GM12878 (cell line): ENCODE measurements at regions not wholly inside any gene's neighbourhood (a gene's known extent, or its start where the extent isn't known, plus 50 kb on each side); places are given as distances from the start of the nearest gene placed in this dataset.

Experiments
- ATAC-seq: fragments of 200-7000 bp; cut with Tn5 transposase; 3 replicates; pipeline ENCODE4 v1.9.1; 2020; ENCODE audit warnings: mild to moderate bottlenecking, moderate library complexity
- BruUV-seq: library from RNA; stranded (reverse); fragments of 400-500 nt; replicated peaks from 2 replicates; lab custom pipeline; 2021; lab: Mats Ljungman, UMichigan
- CTCF ChIA-PET: fragments of 300-600 bp; sonication (Branson Sonifier 250); formaldehyde crosslinking; extraction: SDS; loops from one replicate; lab custom pipeline; 2021; ENCODE audit warnings: inconsistent platforms; lab: Yijun Ruan, JAX
- POLR2A ChIA-PET: fragments of 350-600 bp; formaldehyde crosslinking; extraction: SDS; loops from one replicate; lab custom pipeline; 2021; ENCODE audit warnings: inconsistent platforms; lab: Charles Lee
- RAD21 ChIA-PET: fragments of 300-600 bp; sonication (Branson Sonifier 250); formaldehyde crosslinking; loops from one replicate; lab custom pipeline; 2023; ENCODE audit warnings: antibody characterized with exemption; ENCODE audit not compliant: unreplicated experiment; lab: Charles Lee
- SMC1A ChIA-PET: fragments of 300-600 bp; sonication (Branson Sonifier 250); formaldehyde crosslinking; loops from one replicate; lab custom pipeline; 2023; ENCODE audit not compliant: unreplicated experiment, uncharacterized antibody; lab: Charles Lee
- DNase-seq: peaks from one replicate; pipeline ENCODE4 v3.0.0-alpha.2; 2011; ENCODE audit warnings: low read depth, low spot score
- FAIRE-seq: peaks from 3 replicates; lab custom pipeline; 2011; peaks lifted over from hg19 to GRCh38; lab: Jason Lieb, UNC
- H2AFZ ChIP-seq: 2 replicates; pipeline ENCODE4 v1.6.0; 2011; ENCODE audit warnings: low read depth, low read length, control low read depth; ENCODE audit not compliant: control insufficient read depth
- H3K27ac ChIP-seq: 2 replicates; pipeline ENCODE4 v1.5.1; 2011; ENCODE audit warnings: control low read depth; ENCODE audit not compliant: control insufficient read depth, insufficient read depth
- H3K27me3 ChIP-seq, 2 experiments: replicated peaks in 1 of 2; 2 replicates each; pipeline versions ENCODE4 v1.6.0 to v1.6.1; 2011; ENCODE audit warnings: low read length in 1 of 2; ENCODE audit not compliant: control insufficient read depth in 2 of 2, insufficient read depth in 2 of 2
- H3K36me3 ChIP-seq, 2 experiments: 2 replicates each; pipeline ENCODE4 v1.5.1; 2011; ENCODE audit warnings: low read length in 1 of 2; ENCODE audit not compliant: control insufficient read depth in 2 of 2, insufficient read depth in 2 of 2
- H3K4me1 ChIP-seq: 2 replicates; pipeline ENCODE4 v1.6.1; 2011; ENCODE audit warnings: mild to moderate bottlenecking, low read length, moderate library complexity, mixed read lengths; ENCODE audit not compliant: control insufficient read depth, insufficient read depth
- H3K4me2 ChIP-seq: 2 replicates; pipeline ENCODE4 v1.6.0; 2011; ENCODE audit warnings: control low read depth; ENCODE audit not compliant: control insufficient read depth, insufficient read depth
- H3K4me3 ChIP-seq: fragments of 200-600 bp; sonication (generic); 2 replicates; pipeline ENCODE4 v1.5.1; 2016
- H3K79me2 ChIP-seq: 2 replicates; pipeline ENCODE4 v1.6.0; 2011; ENCODE audit warnings: low read length; ENCODE audit not compliant: control insufficient read depth, insufficient read depth
- H3K9ac ChIP-seq: 2 replicates; pipeline ENCODE4 v1.8.0; 2011; ENCODE audit warnings: low read length, control low read depth, mixed read lengths; ENCODE audit not compliant: control insufficient read depth, insufficient read depth
- H3K9me3 ChIP-seq: replicated peaks from 3 replicates; pipeline ENCODE4 v1.5.1; 2011; ENCODE audit warnings: mild to moderate bottlenecking, low read length; ENCODE audit not compliant: control insufficient read depth, insufficient read depth
- H4K20me1 ChIP-seq: 2 replicates; pipeline ENCODE4 v1.6.0; 2011; ENCODE audit not compliant: control insufficient read depth, insufficient read depth
- BCL3 ChIP-seq: IDR thresholded peaks from 2 replicates; pipeline ENCODE4 v1.6.1; 2011; ENCODE audit warnings: borderline replicate concordance, low read depth, mild to moderate bottlenecking, moderate library complexity, low read length; ENCODE audit not compliant: insufficient read depth, poor library complexity, severe bottlenecking
- BHLHE40 ChIP-seq, 2 experiments: fragments of 450-650 bp in 1 of 2; IDR thresholded peaks; 2 replicates each; pipeline ENCODE4 v1.6.1; 2011 to 2017; ENCODE audit warnings: low read depth in 2 of 2, borderline replicate concordance in 1 of 2, improper control_type of control experiment in 1 of 2, low read length in 1 of 2, mild to moderate bottlenecking in 1 of 2
- BMI1 ChIP-seq: fragments of 450-650 bp; IDR thresholded peaks from 2 replicates; pipeline ENCODE4 v1.6.1; 2016; ENCODE audit warnings: mild to moderate bottlenecking, moderate library complexity, borderline replicate concordance
- CHD1 ChIP-seq: IDR thresholded peaks from 2 replicates; pipeline ENCODE4 v1.6.1; 2012; ENCODE audit warnings: low read depth, low read length, improper control_type of control experiment
- CUX1 ChIP-seq: IDR thresholded peaks from 2 replicates; pipeline ENCODE4 v1.6.1; 2012; ENCODE audit warnings: improper control_type of control experiment, low read depth, low read length; ENCODE audit not compliant: insufficient replicate concordance
- ETV6 ChIP-seq, 2 experiments: fragments of 450-650 bp in 1 of 2; IDR thresholded peaks in 1 of 2; conservative IDR thresholded peaks in 1 of 2; 2 replicates each; pipeline ENCODE4 v1.6.1; 2014; ENCODE audit warnings: antibody characterized with exemption in 1 of 2, borderline replicate concordance in 1 of 2, low read depth in 1 of 2, mild to moderate bottlenecking in 1 of 2, moderate library complexity in 1 of 2
- HCFC1 ChIP-seq: fragments of 150-350 bp; IDR thresholded peaks from 2 replicates; pipeline ENCODE4 v1.6.1; 2014; ENCODE audit warnings: low read length
- RAD51 ChIP-seq: fragments of 450-650 bp; IDR thresholded peaks from 2 replicates; pipeline ENCODE4 v1.6.1; 2016; ENCODE audit warnings: moderate library complexity, mild to moderate bottlenecking, inconsistent platforms
- WGBS: methylation state at CpG from one replicate; pipeline ENCODE4 v1.1.6; 2016; ENCODE audit warnings: low lambda C conversion rate; ENCODE audit not compliant: insufficient replicate concordance, insufficient coverage; ENCODE audit errors: missing lambda C conversion rate; 5-methylcytosine and 5-hydroxymethylcytosine counted together
- in situ Hi-C: fragments of 300-500 bp; cut with MboI; formaldehyde crosslinking; loops from 9 replicates; pipeline ENCODE4 v1.14.3; 2018; ENCODE audit warnings: mixed read lengths
- intact Hi-C: fragments of 100-400 bp; cut with micrococcal nuclease; formaldehyde crosslinking; loops from one replicate; pipeline ENCODE4 v1.14.2; 2022; ENCODE audit not compliant: unreplicated experiment

GRCh38 chr15:81893182-81893835 lies 152.5 kb downstream of the MEX3B start:
- Histone ChIP-seq H3K9me3 (no peaks in the 10 kb centered on the region), H3K36me3 (no peaks in the 10 kb centered on the region), H3K27me3 (no peaks in the 10 kb centered on the region), H2AFZ (no peak overlapping the region), H3K4me2 (no peak overlapping the region), H3K79me2 (no peaks in the 10 kb centered on the region), H3K9ac (no peak overlapping the region), H3K4me1 (no peaks in the 10 kb centered on the region), H3K4me3 (no peak overlapping the region), H4K20me1 (no peaks in the 10 kb centered on the region), H3K27ac (no peak overlapping the region)
- in situ Hi-C loops (no loop called here), intact Hi-C loops (no loop called here)
- ChIA-PET CTCF (no interaction called here), RAD21 (no interaction called here), SMC1A (interaction anchor here (1.3 kb wide), 1 partner anchor 12 kb away, joined by 4 read pairs; no protein-coding TSS in a partner anchor), POLR2A (no interaction called here)
- no TSS peak for BruUV-seq
- ATAC-seq, result no peak
- no peak for TF ChIP-seq CHD1
- TF ChIP-seq HCFC1, result no peak
- no peak for TF ChIP-seq BHLHE40 (IDR thresholded peaks at IDR 0.05; ENCODE audit: borderline replicate concordance in 1 of 2, low read depth in 2 of 2, low read length in 1 of 2)
- no peak for TF ChIP-seq RAD51
- TF ChIP-seq ETV6 (conservative IDR thresholded peaks at IDR 0.05 in 1 of 2, IDR thresholded peaks at IDR 0.05 in 1 of 2; ENCODE audit: borderline replicate concordance in 1 of 2, low read depth in 1 of 2), result no peak
- TF ChIP-seq BCL3, result no peak
- no peak for TF ChIP-seq CUX1
- no peak for TF ChIP-seq BMI1
- 28% methylated on average over 4 of the region's 4 CpGs for WGBS
- no peak for FAIRE-seq
- DNase-seq, result no peak
